ENCODE measurements at regions not wholly inside any gene's neighbourhood (a gene's known extent, or its start where the extent isn't known, plus 50 kb on each side); places are given as distances from the start of the nearest gene placed in this dataset.

DNA sequence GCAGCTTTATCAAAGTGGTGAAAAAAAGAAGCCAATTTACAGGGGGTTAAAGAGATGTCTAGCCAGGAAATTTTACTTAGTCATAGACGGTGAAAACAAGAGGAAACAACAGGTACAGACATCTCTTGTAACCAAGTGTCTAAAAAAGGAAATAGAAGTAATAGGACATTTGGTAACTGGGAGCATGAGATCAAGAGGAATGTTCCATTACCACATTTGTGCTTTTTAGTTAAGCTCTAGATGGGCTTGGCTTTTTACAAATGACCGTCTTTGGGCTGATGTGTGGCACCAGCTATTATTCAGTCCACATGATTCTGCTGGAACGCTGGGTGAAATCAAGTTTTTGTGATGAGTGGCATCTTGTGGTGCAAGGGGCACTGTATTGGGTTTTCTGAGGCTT lies 179.5 kb downstream of the SMIM20 start:
- Histone ChIP-seq H3K9me3 (ENCODE audit: low read length) (peaks cover 7% of the 10 kb centered on the region), H3K4me3 (ENCODE audit: low read depth in 1 of 2, low read length in 2 of 2) (no peak overlapping the region), H3K4me1 (ENCODE audit: insufficient read depth, low read length) (no peaks in the 10 kb centered on the region), H3K9ac (ENCODE audit: low read length) (no peak overlapping the region), H3K36me3 (ENCODE audit: insufficient read depth, low read length) (no peaks in the 10 kb centered on the region), H3K27ac (ENCODE audit: low read depth, low read length) (no peak overlapping the region), H3K27me3 (ENCODE audit: control insufficient read depth in 1 of 2, insufficient read depth in 2 of 2, low read length in 2 of 2) (no peaks in the 10 kb centered on the region)

DNA sequence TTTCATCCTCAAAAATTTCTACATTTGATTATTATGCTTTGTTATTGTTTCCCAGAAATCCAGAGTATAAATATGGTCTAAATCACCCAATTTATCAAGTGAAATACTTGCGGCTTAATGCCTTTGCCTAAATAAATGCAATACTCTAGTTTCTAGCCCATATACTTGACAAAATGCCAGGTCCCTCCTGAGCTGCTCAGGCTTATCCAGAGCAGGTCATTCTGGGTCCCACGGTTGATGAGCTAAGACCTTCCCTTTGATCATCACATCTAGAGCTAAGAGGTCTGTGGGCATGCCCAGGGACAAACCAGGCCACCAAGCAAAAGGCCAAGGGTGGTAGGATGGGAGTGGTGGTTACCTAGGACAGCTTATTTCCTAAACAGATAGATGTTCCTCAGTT lies 180.1 kb downstream of the SMIM20 start:
- no peak overlapping the region for H3K27ac ChIP-seq (ENCODE audit: low read depth, low read length)
- H3K9me3 ChIP-seq (ENCODE audit: low read length): peaks cover 7% of the 10 kb centered on the region
- no peak overlapping the region for H3K4me3 ChIP-seq (ENCODE audit: low read depth in 1 of 2, low read length in 2 of 2)
- H3K27me3 ChIP-seq (ENCODE audit: control insufficient read depth in 1 of 2, insufficient read depth in 2 of 2, low read length in 2 of 2): no peaks in the 10 kb centered on the region
- no peaks in the 10 kb centered on the region for H3K36me3 ChIP-seq (ENCODE audit: insufficient read depth, low read length)
- no peak overlapping the region for H3K9ac ChIP-seq (ENCODE audit: low read length)
- H3K4me1 ChIP-seq (ENCODE audit: insufficient read depth, low read length): no peaks in the 10 kb centered on the region

DNA sequence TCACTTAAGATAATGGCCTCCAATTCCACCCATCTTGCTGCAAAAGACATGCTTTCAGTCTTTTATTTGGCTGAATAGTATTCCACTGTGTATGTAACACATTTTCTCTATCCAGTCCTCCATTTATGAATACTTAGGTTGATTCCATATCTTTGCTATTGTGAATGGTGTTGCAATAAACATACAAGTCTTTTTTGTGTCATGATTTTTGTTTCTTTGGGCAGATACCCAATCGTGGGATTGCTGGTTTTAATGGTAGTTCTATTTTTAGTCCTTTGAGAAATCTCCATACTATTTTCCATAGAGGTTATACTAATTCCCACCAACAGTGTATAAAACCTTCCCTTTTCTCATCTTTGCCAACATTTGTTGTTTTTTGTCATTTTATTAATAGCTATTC lies 180.9 kb downstream of the SMIM20 start:
- Histone ChIP-seq H3K4me1 (ENCODE audit: insufficient read depth, low read length) (no peaks in the 10 kb centered on the region), H3K36me3 (ENCODE audit: insufficient read depth, low read length) (no peaks in the 10 kb centered on the region), H3K27me3 (ENCODE audit: control insufficient read depth in 1 of 2, insufficient read depth in 2 of 2, low read length in 2 of 2) (no peaks in the 10 kb centered on the region), H3K9me3 (ENCODE audit: low read length) (peaks cover 7% of the 10 kb centered on the region), H3K4me3 (ENCODE audit: low read depth in 1 of 2, low read length in 2 of 2) (no peak overlapping the region), H3K27ac (ENCODE audit: low read depth, low read length) (no peak overlapping the region), H3K9ac (ENCODE audit: low read length) (no peak overlapping the region)

DNA sequence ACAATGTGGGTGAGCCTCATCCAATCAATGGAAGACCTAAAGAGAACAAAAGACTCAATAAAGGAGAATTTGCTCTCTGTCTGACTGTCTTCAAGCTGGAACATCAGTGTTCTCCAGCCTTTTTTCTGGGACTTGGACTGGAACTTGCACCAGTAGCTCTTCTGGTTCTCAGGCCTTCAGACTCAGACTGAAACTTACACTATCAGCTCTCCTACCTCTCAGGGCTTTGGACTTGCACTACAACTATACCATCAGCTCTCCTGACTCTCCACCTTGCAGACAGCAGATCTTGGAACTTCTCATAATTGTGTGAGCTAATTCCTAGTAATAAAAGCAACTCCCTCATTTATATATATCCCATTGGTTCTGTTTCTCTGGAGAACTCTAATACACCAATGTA lies 185.9 kb downstream of the SMIM20 start:
- H3K4me1 ChIP-seq (ENCODE audit: insufficient read depth, low read length): no peaks in the 10 kb centered on the region
- H3K27me3 ChIP-seq (ENCODE audit: control insufficient read depth in 1 of 2, insufficient read depth in 2 of 2, low read length in 2 of 2): no peaks in the 10 kb centered on the region
- H3K4me3 ChIP-seq (ENCODE audit: low read depth in 1 of 2, low read length in 2 of 2): no peak overlapping the region
- no peaks in the 10 kb centered on the region for H3K36me3 ChIP-seq (ENCODE audit: insufficient read depth, low read length)
- no peak overlapping the region for H3K27ac ChIP-seq (ENCODE audit: low read depth, low read length)
- no peaks in the 10 kb centered on the region for H3K9me3 ChIP-seq (ENCODE audit: low read length)
- no peak overlapping the region for H3K9ac ChIP-seq (ENCODE audit: low read length)

DNA sequence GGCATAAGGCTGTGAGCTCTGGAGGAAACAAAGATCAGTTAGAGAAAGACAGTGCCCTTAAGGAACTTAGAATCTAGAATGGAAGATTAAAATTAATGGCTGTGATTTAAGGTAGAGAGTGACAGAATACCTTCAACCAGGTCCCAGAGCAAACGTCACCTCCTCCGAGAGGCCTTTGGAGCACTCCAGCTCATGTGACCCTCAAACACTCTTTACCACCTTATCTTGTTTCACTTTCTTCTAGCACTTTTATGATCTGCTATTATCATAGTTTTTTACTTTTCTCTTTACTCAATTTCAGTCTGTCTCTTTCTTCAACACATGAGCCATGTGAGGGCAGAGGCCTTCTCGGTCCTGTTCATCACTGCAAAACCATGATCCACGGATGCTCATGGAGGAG lies 187.0 kb downstream of the SMIM20 start:
- Histone ChIP-seq H3K9ac (ENCODE audit: low read length) (no peak overlapping the region), H3K4me3 (ENCODE audit: low read depth in 1 of 2, low read length in 2 of 2) (no peak overlapping the region), H3K9me3 (ENCODE audit: low read length) (no peaks in the 10 kb centered on the region), H3K36me3 (ENCODE audit: insufficient read depth, low read length) (no peaks in the 10 kb centered on the region), H3K4me1 (ENCODE audit: insufficient read depth, low read length) (peaks cover 9% of the 10 kb centered on the region), H3K27me3 (ENCODE audit: control insufficient read depth in 1 of 2, insufficient read depth in 2 of 2, low read length in 2 of 2) (no peaks in the 10 kb centered on the region), H3K27ac (ENCODE audit: low read depth, low read length) (no peak overlapping the region)

DNA sequence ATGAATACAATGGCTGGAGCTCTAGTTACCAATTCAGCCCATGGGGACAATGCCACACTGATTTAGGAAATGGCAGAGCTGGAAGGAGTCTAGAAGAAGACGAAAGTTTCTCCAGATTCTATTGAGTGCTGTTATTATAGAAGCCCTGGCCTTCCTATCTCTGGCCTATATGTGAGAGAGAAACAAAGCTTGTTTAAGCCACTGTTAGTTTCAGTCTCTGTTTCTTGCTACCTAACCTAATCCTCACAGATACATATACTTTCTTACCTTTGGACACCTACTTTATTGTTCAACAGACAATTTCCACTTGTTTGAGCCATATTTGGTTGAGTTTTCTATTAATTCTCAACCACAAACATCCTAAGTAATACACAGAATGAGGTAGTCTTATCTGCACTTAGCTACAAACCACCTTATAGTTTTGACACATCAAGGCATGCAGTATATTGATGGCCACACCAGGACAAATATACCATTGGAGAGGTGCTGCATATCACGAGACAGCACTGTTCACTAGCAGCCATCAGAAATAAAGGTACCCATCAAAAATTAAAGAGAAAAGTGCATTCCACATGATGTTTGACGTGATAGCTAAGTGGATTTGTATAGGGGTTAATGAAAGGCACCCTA lies 190.2 kb downstream of the SMIM20 start:
- no peak overlapping the region for H3K9ac ChIP-seq (ENCODE audit: low read length)
- no peaks in the 10 kb centered on the region for H3K27me3 ChIP-seq (ENCODE audit: control insufficient read depth in 1 of 2, insufficient read depth in 2 of 2, low read length in 2 of 2)
- H3K9me3 ChIP-seq (ENCODE audit: low read length): no peaks in the 10 kb centered on the region
- peaks cover 23% of the 10 kb centered on the region for H3K4me1 ChIP-seq (ENCODE audit: insufficient read depth, low read length)
- no peak overlapping the region for H3K27ac ChIP-seq (ENCODE audit: low read depth, low read length)
- H3K4me3 ChIP-seq (ENCODE audit: low read depth in 1 of 2, low read length in 2 of 2): no peak overlapping the region
- H3K36me3 ChIP-seq (ENCODE audit: insufficient read depth, low read length): no peaks in the 10 kb centered on the region

DNA sequence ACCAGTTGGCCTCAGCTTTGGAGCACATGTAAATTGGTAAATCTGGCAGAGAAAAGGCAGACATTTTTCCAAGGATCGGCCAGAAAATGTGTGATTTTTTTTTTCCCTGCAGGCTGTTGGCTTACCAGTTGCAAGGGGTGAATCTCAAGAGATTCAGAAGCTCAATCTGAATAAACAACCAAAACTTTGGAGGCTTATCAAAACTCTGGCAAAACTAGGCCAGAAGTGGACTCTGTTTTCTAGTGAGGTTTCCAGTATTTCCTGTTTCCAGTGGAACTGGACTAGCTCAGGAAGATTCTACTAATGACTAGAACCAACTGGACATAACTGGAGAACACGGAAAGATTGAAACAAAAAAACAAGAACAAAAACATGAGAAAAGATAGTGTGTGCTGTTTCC lies 191.3 kb downstream of the SMIM20 start:
- Histone ChIP-seq H3K4me1 (ENCODE audit: insufficient read depth, low read length) (peaks cover 23% of the 10 kb centered on the region), H3K27me3 (ENCODE audit: control insufficient read depth in 1 of 2, insufficient read depth in 2 of 2, low read length in 2 of 2) (no peaks in the 10 kb centered on the region), H3K9ac (ENCODE audit: low read length) (no peak overlapping the region), H3K36me3 (ENCODE audit: insufficient read depth, low read length) (no peaks in the 10 kb centered on the region), H3K4me3 (ENCODE audit: low read depth in 1 of 2, low read length in 2 of 2) (no peak overlapping the region), H3K27ac (ENCODE audit: low read depth, low read length) (no peak overlapping the region), H3K9me3 (ENCODE audit: low read length) (no peaks in the 10 kb centered on the region)

DNA sequence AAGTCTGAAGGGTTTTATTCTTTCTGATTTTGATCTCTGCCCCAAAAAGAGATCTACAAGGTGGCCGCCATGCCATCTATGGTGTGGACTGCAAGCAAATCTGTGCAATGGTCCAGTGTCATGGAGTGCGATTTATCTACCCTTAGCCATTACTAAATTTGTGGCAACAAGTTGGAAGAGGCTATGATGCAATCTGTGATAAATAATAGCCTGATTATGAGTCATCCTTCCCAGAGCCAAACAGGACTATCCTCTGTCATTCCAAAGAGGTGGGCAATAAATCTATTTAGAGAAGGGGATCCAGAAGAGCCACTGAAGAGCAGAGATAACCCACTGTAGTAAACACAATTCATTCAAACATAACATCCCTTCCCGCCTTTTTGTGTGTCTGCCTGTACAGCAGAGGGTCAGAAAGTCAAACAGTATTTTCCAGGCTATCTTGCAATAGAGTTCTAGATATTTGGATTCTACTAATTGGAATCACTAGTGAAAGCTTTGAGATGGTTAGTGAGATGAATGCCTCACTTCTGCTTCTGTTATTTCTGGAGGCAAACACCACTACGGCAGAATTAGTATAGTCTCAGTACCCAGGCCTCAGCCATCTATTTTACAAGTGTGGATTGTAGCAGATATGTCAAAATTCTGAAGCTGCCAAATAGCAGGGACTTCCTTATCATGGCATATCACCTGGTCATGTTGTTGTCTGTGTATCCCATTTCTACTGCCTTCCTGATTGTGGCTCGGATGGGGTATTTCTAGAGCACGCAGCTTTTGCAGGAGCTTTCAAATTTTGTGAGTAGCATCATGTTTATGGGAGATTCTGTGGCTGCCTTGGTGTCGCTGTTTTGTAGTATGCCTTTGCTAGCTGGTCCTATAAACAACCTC lies 192.0 kb downstream of the SMIM20 start:
- no peaks in the 10 kb centered on the region for H3K36me3 ChIP-seq (ENCODE audit: insufficient read depth, low read length)
- no peak overlapping the region for H3K4me3 ChIP-seq (ENCODE audit: low read depth in 1 of 2, low read length in 2 of 2)
- no peak overlapping the region for H3K27ac ChIP-seq (ENCODE audit: low read depth, low read length)
- no peaks in the 10 kb centered on the region for H3K9me3 ChIP-seq (ENCODE audit: low read length)
- H3K27me3 ChIP-seq (ENCODE audit: control insufficient read depth in 1 of 2, insufficient read depth in 2 of 2, low read length in 2 of 2): no peaks in the 10 kb centered on the region
- peaks cover 23% of the 10 kb centered on the region for H3K4me1 ChIP-seq (ENCODE audit: insufficient read depth, low read length)
- H3K9ac ChIP-seq (ENCODE audit: low read length): no peak overlapping the region

DNA sequence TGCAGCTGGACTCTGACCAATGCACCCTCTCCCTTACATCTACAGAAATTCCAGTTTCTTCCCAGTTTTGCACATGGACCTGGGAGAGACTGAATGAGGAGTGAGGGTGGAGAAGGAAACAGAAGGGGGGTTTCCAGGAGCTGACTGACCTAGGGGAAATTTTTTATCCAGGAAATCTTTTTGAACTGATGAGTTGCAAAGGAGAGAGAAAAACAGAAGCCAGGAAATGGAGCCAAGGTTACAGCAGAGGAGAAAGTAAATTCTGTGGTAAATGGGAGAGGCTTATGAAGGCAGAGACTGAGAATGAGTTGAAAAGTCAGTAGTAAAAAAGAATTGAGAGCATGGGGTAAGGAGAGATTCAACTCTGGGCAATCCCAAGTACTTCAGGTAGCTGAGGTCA lies 192.8 kb downstream of the SMIM20 start:
- H3K27me3 ChIP-seq (ENCODE audit: control insufficient read depth in 1 of 2, insufficient read depth in 2 of 2, low read length in 2 of 2): no peaks in the 10 kb centered on the region
- peaks cover 23% of the 10 kb centered on the region for H3K4me1 ChIP-seq (ENCODE audit: insufficient read depth, low read length)
- no peaks in the 10 kb centered on the region for H3K36me3 ChIP-seq (ENCODE audit: insufficient read depth, low read length)
- no peak overlapping the region for H3K9ac ChIP-seq (ENCODE audit: low read length)
- H3K4me3 ChIP-seq (ENCODE audit: low read depth in 1 of 2, low read length in 2 of 2): no peak overlapping the region
- no peak overlapping the region for H3K27ac ChIP-seq (ENCODE audit: low read depth, low read length)
- H3K9me3 ChIP-seq (ENCODE audit: low read length): peaks cover under 1% of the 10 kb centered on the region

DNA sequence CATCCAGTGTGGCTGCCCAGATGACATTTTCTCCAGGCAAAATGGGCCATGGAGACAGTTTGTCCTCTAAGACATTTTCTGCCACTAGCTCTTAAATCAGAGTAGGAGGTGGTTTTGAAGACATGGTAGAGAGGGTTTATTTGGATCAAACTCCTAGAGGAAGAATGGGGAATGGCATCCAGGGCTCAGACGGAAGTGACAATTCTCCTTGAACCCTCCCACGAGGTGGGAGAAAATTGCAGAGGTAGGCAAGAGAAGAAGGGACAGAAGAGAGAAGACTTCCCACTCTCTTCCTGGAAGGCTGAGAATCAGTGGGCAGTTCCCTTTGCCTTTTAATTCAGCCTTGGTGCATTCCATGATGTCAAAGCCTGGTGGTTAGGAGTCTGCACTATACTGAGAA lies 194.0 kb downstream of the SMIM20 start:
- Histone ChIP-seq H3K4me1 (ENCODE audit: insufficient read depth, low read length) (peaks cover 23% of the 10 kb centered on the region), H3K27ac (ENCODE audit: low read depth, low read length) (no peak overlapping the region), H3K9ac (ENCODE audit: low read length) (no peak overlapping the region), H3K27me3 (ENCODE audit: control insufficient read depth in 1 of 2, insufficient read depth in 2 of 2, low read length in 2 of 2) (no peaks in the 10 kb centered on the region), H3K36me3 (ENCODE audit: insufficient read depth, low read length) (no peaks in the 10 kb centered on the region), H3K4me3 (ENCODE audit: low read depth in 1 of 2, low read length in 2 of 2) (no peak overlapping the region), H3K9me3 (ENCODE audit: low read length) (peaks cover 6% of the 10 kb centered on the region)

DNA sequence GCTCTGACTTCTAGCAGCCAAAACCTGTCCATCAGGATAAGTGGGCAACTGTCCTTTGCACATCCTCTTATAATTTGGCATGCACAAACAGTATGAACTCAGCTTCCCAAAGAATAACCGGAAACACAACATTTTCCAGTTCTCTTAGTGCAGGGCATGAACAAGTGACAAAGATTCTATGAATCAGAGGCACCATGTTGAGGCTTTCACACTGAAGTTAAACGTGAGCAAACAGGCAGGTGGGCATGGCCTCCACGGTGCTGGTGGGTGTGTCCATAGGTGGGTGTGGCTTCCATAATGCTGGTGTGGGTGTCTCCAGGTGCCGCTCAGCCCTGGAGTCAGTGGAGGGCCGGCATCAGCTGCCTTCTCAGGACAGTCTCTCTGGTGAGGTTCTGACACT lies 196.5 kb downstream of the SMIM20 start:
- Histone ChIP-seq H3K4me1 (ENCODE audit: insufficient read depth, low read length) (peaks cover 19% of the 10 kb centered on the region), H3K9me3 (ENCODE audit: low read length) (peaks cover 6% of the 10 kb centered on the region), H3K4me3 (ENCODE audit: low read depth in 1 of 2, low read length in 2 of 2) (no peak overlapping the region), H3K27me3 (ENCODE audit: control insufficient read depth in 1 of 2, insufficient read depth in 2 of 2, low read length in 2 of 2) (no peaks in the 10 kb centered on the region), H3K9ac (ENCODE audit: low read length) (no peak overlapping the region), H3K36me3 (ENCODE audit: insufficient read depth, low read length) (no peaks in the 10 kb centered on the region), H3K27ac (ENCODE audit: low read depth, low read length) (no peak overlapping the region)

Data from muscle layer of colon (tissue), 2 donors.